ENCODE measurements at regions not wholly inside any gene's neighbourhood (a gene's known extent, or its start where the extent isn't known, plus 50 kb on each side); places are given as distances from the start of the nearest gene placed in this dataset.

GRCh38 chr14:38113546-38113945 is 94.2 kb upstream of the SSTR1 start:
- no peak for TF ChIP-seq CTCF (IDR thresholded peaks at IDR 0.05 in 4 of 5, conservative IDR thresholded peaks at IDR 0.05 in 1 of 5)
- no peak for TF ChIP-seq POLR2A (IDR thresholded peaks at IDR 0.05)
